CD4-positive, alpha-beta T cell (primary cell): ENCODE measurements at regions not wholly inside any gene's neighbourhood (a gene's known extent, or its start where the extent isn't known, plus 50 kb on each side); places are given as distances from the start of the nearest gene placed in this dataset.

Experiments used
- ATAC-seq: fragments of 200-7000 bp; cut with Tn5 transposase; one replicate; pipeline ENCODE4 v1.10.0; 2022; ENCODE audit warnings: mild to moderate bottlenecking; ENCODE audit not compliant: poor library complexity
- CTCF ChIA-PET: fragments of 350-600 bp; sonication (Branson Sonifier 250); formaldehyde crosslinking; loops from one replicate; lab custom pipeline; 2021; ENCODE audit warnings: antibody characterized with exemption, inconsistent platforms; lab: Charles Lee
- POLR2A ChIA-PET: fragments of 350-600 bp; sonication (Branson Sonifier 250); formaldehyde crosslinking; loops from one replicate; lab custom pipeline; 2021; ENCODE audit warnings: antibody characterized with exemption, inconsistent platforms; lab: Charles Lee
- DNase-seq, 14 experiments: peaks; one replicate each; pipeline ENCODE4 v3.0.0-alpha.2; 2013 to 2020; ENCODE audit warnings: mixed read lengths in 2 of 14
- H3K27ac ChIP-seq, 2 donors: one replicate each; pipeline versions ENCODE4 v1.5.1 to v1.7.0; 2013; ENCODE audit warnings: low read length in 2 of 2, low read depth in 1 of 2, mild to moderate bottlenecking in 1 of 2
- H3K27me3 ChIP-seq, 2 experiments: 1 replicate in 1 of 2; 2 replicates in 1 of 2; pipeline versions ENCODE4 v1.6.1 to v1.7.0; 2013; ENCODE audit warnings: low read length in 2 of 2, control low read depth in 1 of 2, mild to moderate bottlenecking in 1 of 2, moderate library complexity in 1 of 2; ENCODE audit not compliant: insufficient read depth in 2 of 2, control insufficient read depth in 1 of 2
- H3K36me3 ChIP-seq: one replicate; pipeline ENCODE4 v1.6.1; 2013; ENCODE audit warnings: low read length, control low read depth; ENCODE audit not compliant: insufficient read depth
- H3K4me1 ChIP-seq: one replicate; pipeline ENCODE4 v1.6.1; 2013; ENCODE audit warnings: low read length, control low read depth; ENCODE audit not compliant: insufficient read depth
- H3K4me3 ChIP-seq: one replicate; pipeline ENCODE4 v1.5.1; 2013; ENCODE audit warnings: mild to moderate bottlenecking, low read length, moderate library complexity
- H3K9me3 ChIP-seq, 2 experiments: 1 replicate in 1 of 2; 2 replicates in 1 of 2; pipeline versions ENCODE4 v1.6.1 to v1.7.0; 2013; ENCODE audit warnings: low read length in 2 of 2, mild to moderate bottlenecking in 2 of 2, control low read depth in 1 of 2, moderate library complexity in 1 of 2; ENCODE audit not compliant: control insufficient read depth in 1 of 2, insufficient read depth in 1 of 2
- H3K27ac Mint-ChIP-seq: one replicate; pipeline ENCODE4 v1.8.0; 2020; ENCODE audit warnings: mixed read lengths
- H3K27me3 Mint-ChIP-seq: one replicate; pipeline ENCODE4 v1.8.0; 2021; ENCODE audit warnings: mixed read lengths
- H3K36me3 Mint-ChIP-seq: one replicate; pipeline ENCODE4 v1.8.0; 2021; ENCODE audit warnings: low read depth, mixed read lengths
- H3K4me1 Mint-ChIP-seq: one replicate; pipeline ENCODE4 v1.8.0; 2021; ENCODE audit warnings: low read depth, mixed read lengths
- H3K4me3 Mint-ChIP-seq: one replicate; pipeline ENCODE4 v1.8.0; 2020; ENCODE audit warnings: mild to moderate bottlenecking, mixed read lengths
- H3K9me3 Mint-ChIP-seq: one replicate; pipeline ENCODE4 v1.8.0; 2020; ENCODE audit warnings: mixed read lengths
- CTCF ChIP-seq: fragments of 200-600 bp; IDR thresholded peaks from one replicate; pipeline ENCODE4 v1.8.0; 2022; ENCODE audit warnings: antibody characterized with exemption, mild to moderate bottlenecking
- intact Hi-C, 2 experiments: fragments of 100-400 bp; cut with DNase I in 1 of 2; cut with micrococcal nuclease in 1 of 2; formaldehyde crosslinking; loops; one replicate each; pipeline versions ENCODE4 v1.15.1 to v1.9.0; 2023 to 2025; cut with DNase I, micrococcal nuclease

- H3K27me3 ChIP-seq, result peaks cover 0 to 3% of the 10 kb centered on the region in 2 experiments
- no peak overlapping the region for H3K27ac Mint-ChIP-seq
- H3K4me1 ChIP-seq, result no peaks in the 10 kb centered on the region
- no peaks in the 10 kb centered on the region for H3K36me3 Mint-ChIP-seq
- no peak for DNase-seq
- TF ChIP-seq CTCF, result no peak
- H3K27me3 Mint-ChIP-seq, result peaks cover 43% of the 10 kb centered on the region
- POLR2A ChIA-PET, result no interaction called here
- no peak overlapping the region for H3K4me3 Mint-ChIP-seq
- no peak for ATAC-seq
- no peaks in the 10 kb centered on the region for H3K36me3 ChIP-seq
- H3K4me1 Mint-ChIP-seq, result no peaks in the 10 kb centered on the region
- H3K4me3 ChIP-seq, result no peak overlapping the region
- intact Hi-C loops, result no loop called here
- no peaks in the 10 kb centered on the region for H3K9me3 ChIP-seq
- no peak overlapping the region for H3K27ac ChIP-seq
- no peaks in the 10 kb centered on the region for H3K9me3 Mint-ChIP-seq
- CTCF ChIA-PET, result no interaction called here
Observed at GRCh38 chr15:29938361-29939335, 116.4 kb upstream of the TJP1 start.

GRCh38 chr15:29937956-29938355, 115.7 kb upstream of the TJP1 start:
- Histone ChIP-seq H3K27ac (no peak overlapping the region), H3K4me3 (no peak overlapping the region), H3K36me3 (no peaks in the 10 kb centered on the region), H3K4me1 (no peaks in the 10 kb centered on the region), H3K27me3 (peaks cover 0 to 3% of the 10 kb centered on the region in 2 experiments), H3K9me3 (no peaks in the 10 kb centered on the region)
- DNase-seq (no peak), ATAC-seq (no peak)
- no peaks in the 10 kb centered on the region for H3K9me3 Mint-ChIP-seq
- H3K27ac Mint-ChIP-seq, result no peak overlapping the region
- peaks cover 50% of the 10 kb centered on the region for H3K27me3 Mint-ChIP-seq
- H3K4me3 Mint-ChIP-seq, result no peak overlapping the region
- H3K36me3 Mint-ChIP-seq, result no peaks in the 10 kb centered on the region
- no peaks in the 10 kb centered on the region for H3K4me1 Mint-ChIP-seq
- no peak for TF ChIP-seq CTCF
- CTCF ChIA-PET, result no interaction called here
- POLR2A ChIA-PET, result no interaction called here
- intact Hi-C loops, result no loop called here

GRCh38 chr15:29936353-29937049, 114.2 kb upstream of the TJP1 start:
- intact Hi-C loops, result no loop called here
- no peak overlapping the region for H3K4me3 Mint-ChIP-seq
- CTCF ChIA-PET, result no interaction called here

More at GRCh38 chr15:29936353-29937049, 114.2 kb upstream of the TJP1 start:
- no peaks in the 10 kb centered on the region for H3K4me1 Mint-ChIP-seq
- ATAC-seq, result no peak
- POLR2A ChIA-PET, result no interaction called here
- H3K27ac ChIP-seq, result no peak overlapping the region
- no peak overlapping the region for H3K27ac Mint-ChIP-seq
- H3K36me3 Mint-ChIP-seq, result no peaks in the 10 kb centered on the region
- H3K9me3 ChIP-seq, result no peaks in the 10 kb centered on the region
- H3K4me3 ChIP-seq, result no peak overlapping the region
- H3K36me3 ChIP-seq, result no peaks in the 10 kb centered on the region
- TF ChIP-seq CTCF, result no peak
- H3K27me3 ChIP-seq, result peaks cover 0 to 3% of the 10 kb centered on the region in 2 experiments
- no peaks in the 10 kb centered on the region for H3K9me3 Mint-ChIP-seq
- H3K4me1 ChIP-seq, result no peaks in the 10 kb centered on the region
- H3K27me3 Mint-ChIP-seq, result peaks cover 58% of the 10 kb centered on the region
- no peak for DNase-seq
